GM18868 (cell line): ENCODE measurements at regions not wholly inside any gene's neighbourhood (a gene's known extent, or its start where the extent isn't known, plus 50 kb on each side); places are given as distances from the start of the nearest gene placed in this dataset.

Source experiments
- ATAC-seq: cut with Tn5 transposase; IDR thresholded peaks from one replicate; pipeline ENCODE4 v1.9.1; 2021; ENCODE audit warnings: mild to moderate bottlenecking, moderate library complexity; ENCODE audit not compliant: unreplicated experiment

DNA sequence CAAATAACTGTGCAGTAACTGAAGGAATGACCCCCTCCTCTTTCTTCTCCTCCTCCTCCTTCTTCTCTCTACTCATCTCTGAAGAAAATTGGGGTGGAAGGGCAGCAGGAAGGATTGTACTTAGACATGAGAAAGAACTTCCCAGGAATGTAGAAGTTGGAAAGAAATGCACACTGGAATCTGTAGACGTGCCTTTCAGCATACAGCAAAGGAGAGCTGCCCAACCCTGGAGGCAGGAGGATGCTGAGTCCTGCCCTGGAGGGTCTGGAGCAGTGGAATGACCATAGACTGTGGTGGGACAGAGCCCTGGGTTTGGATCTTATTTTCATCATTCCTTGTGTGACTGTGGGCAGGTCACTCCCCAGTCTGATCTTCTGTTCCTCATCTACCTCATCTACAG is 80.1 kb downstream of the PJA1 start:
- no peak for ATAC-seq

DNA sequence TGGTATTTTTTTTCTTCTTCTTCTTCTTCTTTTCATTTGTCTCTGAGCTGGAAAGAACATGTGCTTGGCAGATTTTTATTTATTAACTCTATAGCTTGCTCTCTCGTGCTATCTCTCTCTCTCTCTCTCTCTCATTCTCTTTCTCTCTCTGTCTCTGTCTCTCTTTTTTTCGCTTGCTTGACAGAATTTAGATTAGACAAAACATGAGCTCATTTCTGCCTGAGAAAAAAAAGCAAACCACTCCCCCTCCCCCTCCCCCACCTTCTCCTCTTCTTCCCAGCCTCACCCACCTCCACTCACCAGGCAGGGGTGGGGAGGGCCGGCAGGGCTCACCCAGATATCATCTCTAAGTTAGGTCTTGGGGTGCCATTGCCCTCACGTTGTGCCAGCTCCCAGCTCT is 81.5 kb downstream of the PJA1 start:
- no peak for ATAC-seq

DNA sequence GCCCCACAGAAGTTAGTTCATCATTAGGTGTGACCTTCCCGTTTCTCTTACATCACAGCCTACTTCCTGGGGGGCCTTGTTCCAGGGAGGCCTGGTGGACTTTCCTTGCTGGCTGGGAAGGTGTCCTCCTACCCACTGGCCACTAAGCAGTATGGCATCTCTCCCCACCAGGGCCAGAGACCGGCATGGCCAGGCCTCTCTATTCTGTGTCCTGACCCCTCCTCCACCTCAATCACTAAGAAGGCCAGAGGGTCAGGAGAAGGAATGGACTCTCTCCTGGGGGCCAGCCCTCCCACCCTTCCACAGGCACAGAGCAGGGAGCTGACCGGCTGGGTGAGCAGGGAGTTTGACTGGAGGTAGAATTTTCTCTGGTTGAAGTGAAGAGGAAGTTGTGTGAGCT is 81.9 kb downstream of the PJA1 start:
- ATAC-seq = no peak

DNA sequence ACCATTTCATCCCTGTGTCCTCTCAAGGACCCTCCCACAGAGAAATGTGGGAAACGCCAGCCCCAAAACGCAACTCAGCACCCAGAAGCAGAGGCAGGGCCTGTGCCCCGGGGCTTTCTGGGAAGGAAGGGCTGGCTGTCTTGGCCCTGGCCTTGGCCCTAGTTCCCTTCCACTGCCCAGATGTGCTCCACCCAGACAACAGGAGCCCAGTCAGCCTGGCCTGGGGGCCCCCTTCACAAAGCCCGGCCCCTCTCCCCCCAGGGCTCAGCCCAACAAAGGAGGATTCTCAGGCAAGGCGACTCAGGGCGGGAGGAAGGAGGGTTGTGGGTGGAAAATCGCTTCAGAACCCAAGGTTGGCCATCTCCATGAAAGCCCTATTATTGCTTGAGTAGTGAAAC is 82.5 kb downstream of the PJA1 start:
- no peak for ATAC-seq

DNA sequence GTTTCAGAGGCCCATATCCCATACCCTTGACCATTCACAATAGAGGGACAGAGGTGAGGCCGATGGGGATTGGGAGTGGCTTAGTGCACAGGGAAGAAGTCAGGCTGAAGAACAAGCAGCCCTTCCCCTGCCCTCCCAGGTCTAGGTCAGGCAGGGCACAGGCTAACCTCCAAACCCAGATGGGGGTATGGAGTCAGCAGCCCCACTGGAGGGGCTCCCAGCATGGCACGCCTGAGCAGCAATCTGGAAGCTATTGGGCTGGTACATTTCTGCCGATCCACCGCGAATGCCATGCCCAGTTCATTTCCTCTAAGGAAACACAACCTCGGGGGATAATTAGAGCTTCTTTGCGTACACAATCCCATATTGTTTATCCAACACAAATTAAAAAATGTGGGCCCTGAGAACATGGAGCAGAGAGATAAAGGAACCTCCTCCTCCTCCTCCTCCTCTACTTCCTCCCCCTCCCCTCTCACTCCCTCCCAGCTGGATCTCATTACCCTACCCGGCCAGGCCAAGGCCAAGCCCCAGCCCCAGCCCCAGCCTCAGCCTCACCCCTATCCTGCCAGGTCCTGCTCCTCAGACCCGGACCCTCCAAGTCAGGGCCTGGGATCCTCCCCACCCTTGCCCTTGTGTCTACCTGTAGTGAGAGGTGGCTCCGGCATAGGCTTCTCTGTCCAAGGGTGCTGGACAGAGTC is 83.0 kb downstream of the PJA1 start:
- no peak for ATAC-seq

DNA sequence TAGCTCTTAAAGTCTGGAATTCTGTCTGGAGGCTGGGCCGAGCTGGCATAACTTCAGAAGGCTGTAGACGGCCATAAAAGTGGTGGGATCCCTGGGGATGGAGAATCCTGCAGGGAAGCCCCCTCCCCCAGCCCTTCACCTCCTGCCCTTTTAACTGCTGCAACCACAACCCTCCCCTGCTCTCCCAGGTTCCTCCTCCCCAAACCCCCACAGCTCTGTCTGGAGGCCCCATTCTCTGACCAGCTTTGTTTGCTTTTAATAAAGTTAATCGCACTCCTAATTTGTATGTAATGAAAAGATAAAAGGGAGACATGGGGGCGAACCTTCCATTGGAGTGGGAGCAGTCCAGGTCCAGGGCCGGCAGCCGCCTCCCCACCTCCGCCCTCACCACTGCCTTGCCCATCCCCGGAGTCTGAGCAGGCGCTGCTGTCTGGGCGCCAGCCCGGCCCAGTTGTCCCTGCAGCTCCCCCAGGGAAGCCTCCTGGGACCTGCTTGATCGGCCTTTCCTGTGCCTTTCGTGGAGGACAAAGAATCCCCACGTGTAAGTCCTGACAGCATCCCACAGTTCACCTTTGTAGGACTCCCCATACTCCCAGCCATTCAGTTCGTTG is 84.3 kb downstream of the PJA1 start:
- no peak for ATAC-seq

DNA sequence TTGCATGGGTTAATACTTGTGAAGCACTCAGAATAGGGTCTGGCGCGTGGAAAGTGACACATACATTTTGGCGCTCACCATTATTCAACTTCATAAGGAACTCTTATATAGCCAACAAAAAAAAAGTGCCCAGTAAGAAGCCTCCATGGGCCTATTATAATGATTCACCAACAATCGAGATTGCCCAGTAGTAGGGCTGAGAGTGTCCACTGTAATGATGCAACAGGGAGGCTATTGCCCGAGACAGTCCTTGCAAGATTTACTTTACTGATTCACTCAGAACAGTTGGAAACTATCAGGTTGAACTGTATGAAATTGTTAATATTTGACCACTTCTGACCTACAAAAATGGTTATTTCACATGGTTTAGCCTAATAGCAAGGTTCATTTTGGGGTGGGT is 86.0 kb downstream of the PJA1 start:
- ATAC-seq = no peak

DNA sequence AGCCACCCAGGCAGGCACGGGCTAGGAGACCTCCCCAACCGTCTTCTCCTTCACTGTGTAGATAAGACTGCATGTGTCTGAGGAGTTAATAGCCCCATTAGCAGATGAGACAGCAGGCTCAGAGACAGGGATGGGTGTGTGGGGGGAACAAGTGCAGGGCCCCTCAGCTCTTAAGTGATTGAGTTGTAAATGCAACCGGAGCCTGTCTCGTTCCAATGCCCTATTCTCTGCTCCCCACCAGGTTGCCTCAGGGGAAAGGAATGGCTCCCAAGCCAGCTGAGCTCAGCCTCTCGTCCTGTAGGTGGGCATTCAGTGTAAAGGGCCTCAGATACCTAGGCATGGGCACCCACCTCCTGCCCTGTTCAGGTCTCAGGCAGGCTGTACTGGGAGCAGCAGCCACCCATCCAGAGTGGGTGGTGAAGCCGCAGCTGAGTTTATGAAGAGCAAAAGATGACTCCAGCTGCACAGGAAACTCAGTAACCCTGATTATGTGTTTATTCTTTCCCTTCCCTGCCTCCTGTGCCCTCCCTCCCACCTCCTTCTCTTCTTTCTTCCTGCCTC is 87.3 kb downstream of the PJA1 start:
- ATAC-seq = no peak

DNA sequence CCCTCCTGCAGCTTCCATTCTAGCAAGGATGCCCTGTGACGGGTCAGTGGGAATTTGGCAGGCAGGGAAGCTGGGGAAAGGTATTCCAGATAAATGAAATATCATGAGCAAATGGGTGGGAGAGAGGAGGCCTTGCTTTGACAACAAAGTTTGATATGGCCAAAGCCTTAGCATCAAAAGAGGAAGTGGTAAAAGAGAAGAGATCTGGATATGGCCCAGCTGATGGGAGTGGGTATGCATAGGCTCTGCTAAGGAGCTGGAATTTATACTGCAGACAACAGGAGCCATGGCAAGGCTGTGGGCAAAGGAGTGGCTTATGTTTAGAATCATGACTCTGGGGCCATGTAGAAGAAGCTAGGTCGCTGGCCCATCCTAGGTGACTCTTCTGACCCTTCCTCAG is 89.2 kb downstream of the PJA1 start:
- no peak for ATAC-seq

DNA sequence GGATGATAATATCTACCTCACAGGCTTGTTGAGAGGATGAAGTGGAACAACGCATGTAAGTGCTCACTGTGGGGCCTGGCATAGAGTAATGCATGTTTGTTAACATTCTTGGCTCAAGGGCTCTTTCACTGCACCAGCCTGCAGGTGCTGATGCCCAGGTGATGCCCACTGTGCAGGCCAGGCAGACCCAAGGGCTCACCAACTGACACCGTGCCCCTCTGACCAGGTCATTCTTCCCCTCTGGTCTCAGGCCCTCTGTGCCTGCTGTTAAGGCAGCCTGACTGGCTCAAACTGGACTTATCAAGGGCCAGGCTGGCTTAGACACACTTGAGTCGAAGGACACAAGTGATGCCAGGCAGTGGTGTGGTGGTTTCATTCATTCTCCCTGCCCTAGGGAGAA is 90.5 kb downstream of the PJA1 start:
- ATAC-seq = no peak

DNA sequence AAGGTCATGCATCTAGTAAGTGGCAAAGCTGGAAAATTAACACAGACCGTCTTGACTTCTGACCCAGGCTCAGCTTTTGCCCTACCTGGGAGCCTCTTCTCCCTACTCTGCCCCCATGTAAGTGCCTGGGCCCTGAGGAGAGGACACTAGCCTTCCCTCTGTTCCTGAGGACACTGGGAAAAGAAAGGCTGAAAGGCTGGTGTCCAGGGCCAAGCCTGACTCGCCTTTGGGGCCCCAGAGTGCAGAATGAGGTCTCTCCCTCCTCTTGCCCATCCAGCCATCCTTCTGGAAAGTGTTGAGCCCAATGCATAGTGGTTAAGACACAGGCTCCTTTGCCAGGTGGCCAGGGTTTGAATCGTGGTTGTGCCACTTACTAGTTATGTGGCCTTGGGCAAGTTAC is 91.5 kb downstream of the PJA1 start:
- no peak for ATAC-seq

DNA sequence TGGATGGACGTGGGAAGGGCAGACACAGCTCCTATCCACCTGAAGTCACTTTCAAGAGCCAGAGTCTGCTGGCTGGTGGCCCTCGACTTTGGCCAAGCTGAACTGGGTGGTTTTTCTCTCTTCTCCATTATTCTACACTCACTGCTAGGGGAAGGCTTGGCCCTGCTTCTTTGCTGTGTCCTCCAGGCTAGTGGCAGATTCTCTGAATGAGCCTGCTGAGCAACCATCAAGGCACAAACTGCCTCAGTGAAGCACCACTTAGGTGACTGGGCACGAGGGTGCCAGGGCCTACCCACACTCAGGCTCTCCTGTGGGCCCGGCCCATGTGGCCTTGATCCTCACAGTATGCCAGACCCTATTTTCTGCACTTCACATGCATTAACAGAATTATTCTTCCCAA is 92.0 kb downstream of the PJA1 start:
- no peak for ATAC-seq

DNA sequence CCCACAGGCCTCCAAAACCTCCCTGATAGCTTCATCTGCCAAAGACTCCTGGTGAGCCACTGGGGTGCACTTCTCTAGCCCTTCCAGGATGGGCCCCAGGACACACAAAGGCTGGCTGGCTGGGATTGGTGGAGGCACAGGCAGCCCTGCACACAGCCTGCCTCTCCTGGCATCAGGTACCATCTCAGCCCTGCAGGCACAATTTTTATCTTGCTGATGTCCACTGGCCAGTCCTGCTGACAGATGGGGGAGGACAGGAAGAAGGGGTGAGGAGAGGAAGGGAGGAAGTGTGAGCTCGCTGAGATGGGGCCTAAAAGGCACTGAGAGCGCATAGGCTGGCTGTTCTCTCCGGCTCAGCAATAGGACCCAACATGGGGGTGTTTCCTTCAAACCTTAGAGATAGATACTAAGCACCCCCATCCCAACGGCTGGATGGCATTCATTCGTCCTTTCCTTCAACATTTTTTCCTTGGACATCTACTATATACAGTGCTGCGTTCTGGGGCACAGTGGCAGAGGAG is 92.7 kb downstream of the PJA1 start:
- no peak for ATAC-seq

DNA sequence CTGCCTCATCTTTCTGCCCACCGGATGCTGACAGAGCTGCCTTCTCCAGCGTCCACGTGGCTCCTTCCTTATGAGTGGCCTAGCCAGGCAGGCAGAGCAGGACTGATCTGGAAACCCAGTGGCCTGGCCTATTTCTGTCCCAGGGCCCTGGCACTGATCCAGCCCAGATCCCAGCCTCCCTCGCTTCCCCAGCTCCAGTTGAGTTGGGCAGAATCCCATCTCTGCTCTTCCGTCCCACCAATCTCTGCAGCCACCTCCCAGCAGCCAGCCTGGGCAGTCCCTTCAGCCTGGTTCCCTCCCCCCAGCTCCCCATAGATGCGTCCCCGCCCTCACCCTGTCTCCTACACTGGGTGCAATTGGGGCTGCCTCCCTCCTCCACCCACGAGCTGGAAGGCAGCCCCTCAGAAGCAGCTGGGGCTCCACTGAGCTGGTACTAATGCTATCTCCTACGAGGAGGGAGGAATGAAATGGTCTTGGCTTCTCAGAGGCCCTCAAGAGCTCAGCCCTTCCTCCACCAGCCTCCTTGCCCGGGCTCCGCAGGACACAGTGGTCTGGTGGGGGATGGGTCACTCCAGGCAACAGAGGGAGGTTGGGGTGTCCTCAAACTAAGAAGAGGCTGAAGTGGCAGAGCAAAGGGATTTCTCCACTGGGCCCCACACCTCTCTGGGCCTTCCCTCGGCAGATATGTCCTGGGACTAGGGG is 94.2 kb downstream of the PJA1 start:
- no peak for ATAC-seq

DNA sequence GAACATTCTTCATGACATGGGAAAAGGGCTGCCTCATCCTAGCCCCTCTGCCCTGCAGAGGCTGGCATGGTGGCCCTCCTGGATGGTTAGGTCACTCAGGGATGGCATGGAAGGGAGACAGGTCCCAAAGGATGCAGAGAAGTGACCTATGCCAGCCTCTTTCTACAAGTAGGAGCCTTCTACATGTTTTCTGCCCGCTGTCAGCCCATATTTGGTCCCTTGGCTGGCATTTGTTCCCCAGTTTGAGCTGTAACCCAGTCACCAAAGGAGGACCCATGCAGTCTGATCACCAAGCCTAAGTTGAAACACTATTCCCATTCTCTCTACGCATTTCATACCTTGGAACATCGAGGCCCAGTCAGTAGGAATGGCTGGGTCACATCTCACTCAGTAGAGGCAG is 95.4 kb downstream of the PJA1 start:
- ATAC-seq = no peak

DNA sequence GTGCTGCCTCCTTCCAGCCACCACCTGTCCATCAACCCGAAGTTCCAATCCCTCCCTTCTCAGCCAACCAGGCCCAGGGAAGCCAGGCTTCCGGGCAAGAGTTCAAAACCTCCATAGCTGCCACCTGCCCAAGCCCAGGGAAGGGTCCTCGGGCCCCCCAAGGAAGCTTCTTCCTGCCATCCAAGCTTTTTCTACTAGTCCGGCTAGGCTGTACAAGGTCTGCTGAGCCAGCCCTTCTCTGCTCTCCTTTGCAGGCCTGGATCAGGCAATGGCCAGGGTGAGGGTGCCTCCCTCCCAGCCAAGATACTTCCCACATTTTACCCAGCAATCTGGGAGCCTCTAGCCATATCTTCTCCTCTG is 96.2 kb downstream of the PJA1 start:
- ATAC-seq = no peak

DNA sequence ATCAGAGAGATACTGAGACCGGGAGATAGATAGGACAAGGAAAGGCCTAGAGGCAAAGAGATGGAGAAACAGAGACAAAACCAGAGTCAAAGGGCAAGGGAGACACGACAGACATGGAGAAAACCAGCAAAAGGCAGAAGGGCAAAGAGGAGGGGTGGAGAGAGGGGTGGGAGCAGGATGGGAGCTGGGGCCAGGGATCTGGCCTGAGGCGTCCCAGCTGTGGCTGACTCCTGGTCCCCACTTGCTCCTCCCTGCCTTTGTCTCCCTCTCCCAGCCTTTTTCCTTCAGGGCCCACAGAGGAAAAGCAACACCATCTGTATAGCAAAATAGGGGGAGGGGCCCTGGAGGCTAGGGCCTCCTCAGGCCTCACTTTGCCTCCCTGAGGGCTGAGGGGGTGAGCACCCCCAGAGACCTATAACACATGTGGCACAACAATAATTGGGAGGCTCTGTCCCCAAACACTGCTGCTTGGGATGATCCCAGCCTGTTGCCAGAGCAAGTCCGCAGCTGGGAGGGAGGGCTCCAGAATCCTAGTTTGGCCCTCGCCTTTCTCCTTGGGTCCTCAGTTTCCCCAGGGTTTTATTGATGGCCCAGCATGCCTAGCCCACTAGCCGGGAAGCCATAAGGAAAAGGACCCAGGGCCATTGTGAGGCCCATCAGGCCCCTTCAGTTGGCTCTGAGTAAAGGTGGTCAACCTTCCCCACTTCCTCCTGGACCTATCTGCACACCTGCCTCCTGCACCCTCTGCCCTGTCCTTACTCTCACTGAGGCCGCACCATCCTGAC is 96.8 kb downstream of the PJA1 start:
- no peak for ATAC-seq

DNA sequence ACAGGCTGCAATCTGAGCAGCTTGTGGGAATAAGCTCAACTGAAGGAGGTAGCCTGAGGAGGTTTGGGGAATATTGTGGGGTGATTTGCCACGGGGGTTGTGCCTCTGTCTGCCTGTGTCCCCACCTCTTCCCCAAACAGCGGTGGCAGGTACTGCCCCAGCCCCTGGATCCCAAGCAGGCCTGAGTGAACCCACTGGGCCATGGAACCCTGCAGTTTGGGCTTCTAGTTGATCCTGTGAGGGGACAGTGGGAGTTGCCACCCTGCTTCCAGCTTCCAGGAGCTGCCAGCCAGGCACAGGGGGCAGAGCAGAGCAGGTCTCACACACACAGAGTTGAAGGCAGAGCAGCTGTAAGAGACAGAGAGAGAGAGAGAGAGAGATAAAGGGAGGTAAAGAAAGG is 97.4 kb downstream of the PJA1 start:
- ATAC-seq = no peak

DNA sequence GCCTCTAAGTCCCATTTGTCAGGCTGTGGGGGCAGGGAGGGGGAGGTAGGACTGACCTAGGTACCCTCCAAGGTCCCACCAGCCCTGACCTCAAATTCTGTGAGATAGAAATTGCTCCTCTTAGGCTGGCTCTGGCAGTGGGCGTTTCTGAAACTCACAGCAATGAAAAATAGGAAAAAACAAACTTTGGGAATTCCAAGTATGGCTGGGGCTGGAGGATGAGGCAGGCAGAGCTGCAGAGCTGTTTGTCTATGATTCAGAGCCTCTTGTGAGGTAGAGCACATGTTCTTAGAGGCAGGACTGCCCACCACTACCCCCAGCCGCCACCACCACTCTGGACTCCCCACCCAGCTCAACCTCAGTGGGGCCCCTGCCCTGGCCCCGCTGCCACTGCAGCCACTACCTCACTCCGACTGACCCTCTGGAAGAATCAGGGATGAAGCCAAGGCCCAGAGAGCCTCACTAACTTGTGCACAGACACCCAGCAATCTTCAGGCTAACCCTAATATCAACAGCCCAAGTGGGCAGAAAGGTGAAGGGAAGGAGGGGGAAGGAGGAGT is 98.2 kb downstream of the PJA1 start:
- ATAC-seq = no peak

DNA sequence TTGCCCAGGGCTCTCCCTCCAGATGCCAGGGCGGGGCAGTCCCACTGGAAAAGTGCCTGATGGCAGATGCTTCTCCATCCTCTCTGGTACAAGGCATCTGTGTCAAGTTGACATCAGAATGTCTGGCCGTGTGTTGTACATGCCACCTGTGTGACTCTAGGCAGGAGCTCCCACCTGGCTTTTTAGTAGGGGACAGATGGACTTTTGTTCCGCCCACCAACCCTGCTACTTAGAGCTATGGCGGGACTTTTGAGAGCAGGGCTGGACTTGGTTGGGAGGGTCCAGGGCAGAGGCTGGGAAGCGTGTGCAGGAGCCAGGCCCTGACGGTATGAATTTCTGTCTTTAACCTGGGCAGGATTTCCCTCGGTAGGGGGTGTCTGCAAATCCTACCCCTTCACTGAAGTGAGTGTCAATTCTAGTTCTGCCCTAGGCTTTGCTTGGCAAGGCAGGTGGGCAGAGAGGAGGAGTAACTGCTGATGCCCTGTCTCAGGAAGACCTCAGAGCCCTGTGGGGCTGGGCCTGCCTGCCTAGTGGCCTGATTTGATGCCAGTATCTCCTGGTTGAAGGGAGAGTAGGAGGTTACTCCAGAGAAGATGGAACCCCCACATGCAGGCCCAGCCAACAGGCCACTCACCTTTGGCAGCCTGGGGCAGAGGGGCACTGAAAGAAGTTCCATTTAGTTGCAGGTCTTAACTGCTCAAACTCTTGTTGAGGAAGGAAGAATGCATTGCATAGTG is 99.1 kb downstream of the PJA1 start:
- ATAC-seq = no peak
